ENCODE measurements at regions not wholly inside any gene's neighbourhood (a gene's known extent, or its start where the extent isn't known, plus 50 kb on each side); places are given as distances from the start of the nearest gene placed in this dataset.

- TF ChIP-seq POLR2A (IDR thresholded peaks at IDR 0.05; ENCODE audit: low read length) (no peak), GATA1 (IDR thresholded peaks at IDR 0.05; ENCODE audit: low read depth, low read length) (no peak)
These were observed 705.4 kb downstream of the RFPL4B start for GRCh38 chr6:113052506-113052905.
